Activated T-cell treated with anti-CD3 and anti-CD28 coated beads, Interleukin-2, amount 50 U/mL, for 4 hours (primary cell): ENCODE measurements at regions not wholly inside any gene's neighbourhood (a gene's known extent, or its start where the extent isn't known, plus 50 kb on each side); places are given as distances from the start of the nearest gene placed in this dataset.

ENCODE experiments used
- ATAC-seq, 2 donors: fragments of 200-7000 bp; cut with Tn5 transposase; one replicate each; pipeline ENCODE4 v1.10.0; 2021
- DNase-seq: peaks from one replicate; pipeline ENCODE4 v3.0.0-alpha.2; 2020
- H3K27me3 Mint-ChIP-seq: one replicate; pipeline ENCODE4 v1.8.0; 2021; ENCODE audit warnings: low read depth, mixed read lengths
- H3K36me3 Mint-ChIP-seq: one replicate; pipeline ENCODE4 v1.8.0; 2022; ENCODE audit warnings: mixed read lengths; ENCODE audit not compliant: insufficient read depth
- H3K4me1 Mint-ChIP-seq: one replicate; pipeline ENCODE4 v1.8.0; 2021; ENCODE audit warnings: low read depth, mixed read lengths
- H3K4me3 Mint-ChIP-seq: one replicate; pipeline ENCODE4 v1.8.0; 2021; ENCODE audit warnings: mild to moderate bottlenecking, moderate library complexity, mixed read lengths
- H3K9me3 Mint-ChIP-seq: one replicate; pipeline ENCODE4 v1.8.0; 2021; ENCODE audit warnings: mixed read lengths

DNA sequence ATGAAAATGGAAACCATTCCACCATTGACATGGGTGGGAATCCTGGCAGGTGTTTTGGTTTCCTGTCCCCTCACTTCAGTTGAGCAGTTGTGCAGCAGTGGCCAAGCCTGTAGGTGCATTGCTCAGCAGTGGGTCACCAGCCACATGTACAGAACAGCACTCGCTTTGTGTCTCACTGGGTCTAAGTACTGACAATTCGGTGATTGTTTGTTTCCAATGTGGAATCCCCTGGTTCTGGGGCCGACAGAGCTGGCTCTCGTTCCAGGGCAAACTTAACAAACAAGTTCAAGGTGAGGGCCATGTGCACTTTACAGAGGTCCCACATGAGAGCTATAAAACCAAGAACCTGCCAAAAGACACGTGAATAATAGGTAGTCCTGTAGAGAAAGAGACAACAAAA lies 54.1 kb upstream of the SPATA13 start:
- no peaks in the 10 kb centered on the region for H3K4me1 Mint-ChIP-seq
- no peaks in the 10 kb centered on the region for H3K36me3 Mint-ChIP-seq
- H3K9me3 Mint-ChIP-seq = no peaks in the 10 kb centered on the region
- ATAC-seq (no peak), DNase-seq (no peak)
- peaks cover 8% of the 10 kb centered on the region for H3K27me3 Mint-ChIP-seq
- no peak overlapping the region for H3K4me3 Mint-ChIP-seq

DNA sequence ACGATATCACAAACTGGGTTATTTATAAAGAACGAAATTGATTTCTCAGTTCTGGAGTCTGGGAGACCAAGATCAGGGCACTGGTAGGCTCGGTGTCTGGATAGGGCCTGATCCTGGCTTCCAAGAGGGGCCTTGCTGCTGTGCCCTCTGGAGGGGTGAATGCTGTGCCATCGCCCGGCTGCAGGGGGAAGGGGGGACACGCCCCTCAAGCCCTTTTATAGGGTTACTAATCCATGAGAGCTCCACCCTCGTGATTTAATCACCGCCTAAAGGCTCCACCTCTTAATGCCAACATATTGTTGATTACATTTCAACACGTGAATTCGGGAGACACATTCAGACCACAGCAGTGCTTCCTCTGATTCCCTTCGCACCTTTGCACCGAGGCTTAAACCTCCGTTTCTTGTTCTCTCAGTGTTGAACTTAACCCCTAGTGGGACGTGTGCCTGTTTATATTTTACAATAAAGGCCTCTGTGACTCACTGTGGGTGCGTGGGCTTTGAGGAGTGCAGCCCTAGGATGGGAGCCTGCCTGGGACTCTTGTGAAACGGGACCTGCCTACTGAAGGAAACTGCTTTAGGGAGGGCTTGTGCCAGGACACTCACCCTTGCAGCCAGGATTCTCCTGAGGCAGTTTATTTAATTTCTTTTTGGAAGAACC lies 52.4 kb upstream of the SPATA13 start:
- DNase-seq (no peak), ATAC-seq (no peak)
- Mint-ChIP-seq H3K4me3 (no peak overlapping the region), H3K9me3 (no peaks in the 10 kb centered on the region), H3K4me1 (no peaks in the 10 kb centered on the region), H3K36me3 (no peaks in the 10 kb centered on the region), H3K27me3 (peaks cover 8% of the 10 kb centered on the region)

DNA sequence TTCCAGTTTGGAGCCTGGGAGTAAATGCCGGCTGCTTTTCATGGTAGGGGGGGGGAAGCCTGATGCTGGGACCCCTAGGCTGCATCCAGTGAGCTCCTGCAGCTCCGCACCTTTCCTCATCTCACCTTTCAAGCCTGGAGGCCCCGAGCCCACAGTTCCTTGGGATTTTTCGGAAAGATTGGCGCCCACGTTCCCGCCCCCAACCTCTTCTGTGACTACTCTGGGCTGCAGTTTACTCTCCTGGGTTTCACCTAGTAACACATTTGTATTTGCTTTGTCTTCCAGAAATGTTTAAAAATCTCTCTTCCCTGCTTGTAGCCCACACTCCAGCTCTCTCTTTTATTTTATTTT lies 51.9 kb upstream of the SPATA13 start:
- Mint-ChIP-seq H3K9me3 (no peaks in the 10 kb centered on the region), H3K36me3 (no peaks in the 10 kb centered on the region), H3K27me3 (peaks cover 8% of the 10 kb centered on the region), H3K4me1 (no peaks in the 10 kb centered on the region), H3K4me3 (no peak overlapping the region)
- ATAC-seq (no peak), DNase-seq (no peak)

DNA sequence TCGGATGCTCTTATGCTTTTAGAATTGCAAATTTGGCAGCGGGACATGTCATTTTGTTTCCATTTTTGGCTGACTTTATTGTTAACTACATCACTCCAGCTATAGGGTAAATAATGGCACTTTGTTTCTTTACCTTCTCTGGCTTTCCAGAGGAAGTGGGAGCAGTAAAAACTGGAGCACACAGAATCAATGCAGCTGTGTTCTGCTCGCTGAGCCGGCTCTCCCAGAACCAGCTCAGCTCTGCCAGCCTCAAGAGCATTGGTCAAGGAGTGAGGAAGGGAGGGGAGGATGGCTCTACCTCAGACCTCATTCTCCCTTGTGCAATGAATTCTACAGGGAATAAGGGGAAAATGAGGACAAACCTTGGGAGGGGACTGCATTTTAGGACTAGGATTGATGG lies 50.5 kb upstream of the SPATA13 start:
- ATAC-seq (no peak), DNase-seq (no peak)
- Mint-ChIP-seq H3K27me3 (peaks cover 5% of the 10 kb centered on the region), H3K4me1 (no peaks in the 10 kb centered on the region), H3K36me3 (no peaks in the 10 kb centered on the region), H3K4me3 (no peak overlapping the region), H3K9me3 (no peaks in the 10 kb centered on the region)
